NCI-H748 (cell line): ENCODE measurements at regions not wholly inside any gene's neighbourhood (a gene's known extent, or its start where the extent isn't known, plus 50 kb on each side); places are given as distances from the start of the nearest gene placed in this dataset.

Experiments
- DNase-seq: peaks from one replicate; lab custom pipeline; 2025; ENCODE audit not compliant: unreplicated experiment; lab: John Stamatoyannopoulos, UW

DNA sequence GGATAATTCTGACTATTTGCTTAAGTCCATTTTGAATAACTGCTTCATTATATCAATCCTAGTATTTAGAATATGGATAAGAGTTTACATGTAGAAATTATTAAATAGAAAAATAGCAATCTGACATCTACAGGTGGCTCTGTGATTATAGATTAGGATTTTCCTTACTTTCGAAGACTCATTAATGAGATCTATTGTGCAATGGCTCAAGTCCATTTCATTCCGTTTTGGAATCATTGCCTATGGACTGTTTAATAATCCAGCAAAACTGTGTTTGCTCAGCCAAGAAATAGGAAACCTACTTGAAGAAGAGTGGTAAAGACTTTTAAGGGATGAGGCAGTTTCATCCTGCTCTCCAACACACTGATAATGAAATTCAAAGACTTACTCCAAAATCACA is 67.8 kb upstream of the SSTR1 start:
- no peak for DNase-seq

GRCh38 chr14:38143170-38143569 is 64.5 kb upstream of the SSTR1 start:
- no peak for DNase-seq

GRCh38 chr14:38143659-38144505 is 63.8 kb upstream of the SSTR1 start:
- DNase-seq, result no peak

GRCh38 chr14:38145142-38145541 is 62.6 kb upstream of the SSTR1 start:
- DNase-seq, result no peak

DNA sequence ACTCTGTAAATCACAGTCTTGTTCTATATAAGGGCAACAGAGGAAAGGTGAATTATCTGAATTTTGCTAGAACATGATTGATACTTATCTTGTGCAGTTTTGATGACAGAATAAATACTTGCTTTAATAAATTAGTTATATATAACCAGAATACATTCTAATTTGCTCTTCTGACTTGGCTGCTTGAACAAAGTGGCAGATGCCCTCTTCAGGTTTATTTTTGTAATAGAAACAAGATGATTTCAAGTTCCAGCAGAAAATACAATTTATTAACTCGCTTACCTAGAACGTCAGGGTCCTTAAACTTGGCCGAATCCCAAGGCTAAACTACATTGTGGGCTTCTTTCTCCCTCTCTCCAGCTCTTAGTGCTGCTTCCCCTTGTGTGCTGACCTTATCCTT is 57.6 kb upstream of the SSTR1 start:
- no peak for DNase-seq
